C1 segment of cervical spinal cord (tissue), 14 donors: ENCODE measurements at regions not wholly inside any gene's neighbourhood (a gene's known extent, or its start where the extent isn't known, plus 50 kb on each side); places are given as distances from the start of the nearest gene placed in this dataset.
"Not testable (repeated sequence)": the region's sequence is repeated elsewhere in the genome, so short reads cannot be mapped to it uniquely, and the experiment has no call there.

ENCODE experiments used
- DNase-seq, 14 donors: peaks; one replicate each; lab custom pipeline; 2025; lab: John Stamatoyannopoulos, UW

- DNase-seq, result not testable (repeated sequence)
Measured at GRCh38 chr7:35152059-35152458, 101.8 kb downstream of the TBX20 start.

DNA sequence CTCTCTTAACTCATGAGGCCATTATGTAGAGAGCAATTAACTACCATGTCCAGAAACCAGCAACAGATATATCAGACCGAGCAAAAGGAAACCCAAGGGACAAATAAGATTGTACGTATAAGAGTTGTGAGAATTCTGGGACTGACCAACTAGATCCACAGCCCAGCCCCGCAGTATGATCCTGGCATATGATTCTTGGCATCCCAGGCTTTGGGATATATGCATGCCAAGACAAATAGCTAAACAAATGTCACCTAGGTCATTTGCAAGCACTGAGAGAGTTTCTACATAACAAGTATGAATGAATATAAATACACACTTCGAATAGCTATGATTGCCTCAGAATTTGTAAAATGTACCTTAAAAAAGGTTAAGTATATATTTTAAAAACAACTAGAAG is 105.9 kb downstream of the TBX20 start:
- DNase-seq, result peak in 1 of 14 donors; percentile 8

DNA sequence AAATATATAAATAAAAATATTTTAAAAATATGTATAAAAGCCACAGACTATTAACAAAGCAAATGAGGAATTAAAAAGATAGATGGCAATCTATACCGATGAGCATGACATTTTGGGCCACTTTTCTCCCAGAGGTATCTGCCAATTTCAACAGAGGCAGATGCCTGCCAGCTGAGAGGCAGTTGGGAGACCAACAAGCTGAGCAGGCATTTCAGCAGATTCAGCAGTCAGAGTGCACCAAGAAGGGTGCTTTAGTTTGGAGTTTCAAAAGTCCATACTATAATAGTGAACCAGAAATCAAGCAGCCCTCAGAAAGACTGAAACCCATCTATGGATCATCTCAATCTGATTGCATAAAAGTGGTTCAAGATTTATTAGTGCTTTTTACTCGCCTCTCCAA is 104.8 kb upstream of the DPY19L1 start:
- DNase-seq, result not testable (repeated sequence)

DNA sequence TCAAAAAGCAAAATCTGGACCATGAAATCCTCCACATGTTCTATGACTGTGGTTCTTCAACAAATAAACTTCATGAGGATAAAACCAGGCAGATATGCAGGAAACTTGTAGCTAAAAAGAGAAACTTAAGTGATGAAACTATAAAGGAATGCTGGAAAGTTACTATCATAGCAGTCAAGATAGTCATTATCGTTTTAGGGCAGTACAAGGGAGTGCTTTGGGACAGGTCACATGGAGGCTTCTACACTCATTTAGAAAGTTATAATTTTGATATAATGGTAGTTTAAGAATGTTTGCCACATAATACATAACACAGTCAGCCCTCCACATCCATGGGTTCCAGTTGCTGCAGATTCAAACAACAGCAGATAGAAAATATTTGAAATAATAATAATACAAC is 102.0 kb upstream of the DPY19L1 start:
- DNase-seq, result not testable (repeated sequence)

GRCh38 chr7:35133465-35133864 is 96.2 kb upstream of the DPY19L1 start:
- DNase-seq, result not testable (repeated sequence)

- DNase-seq, result not testable (repeated sequence)
Measured at GRCh38 chr7:35133011-35133410, 95.7 kb upstream of the DPY19L1 start.

- DNase-seq, result not testable (repeated sequence)
Measured at GRCh38 chr7:35128662-35129061, 91.4 kb upstream of the DPY19L1 start.

GRCh38 chr7:35118526-35118925 is 81.2 kb upstream of the DPY19L1 start:
- DNase-seq, result not testable (repeated sequence)

DNA sequence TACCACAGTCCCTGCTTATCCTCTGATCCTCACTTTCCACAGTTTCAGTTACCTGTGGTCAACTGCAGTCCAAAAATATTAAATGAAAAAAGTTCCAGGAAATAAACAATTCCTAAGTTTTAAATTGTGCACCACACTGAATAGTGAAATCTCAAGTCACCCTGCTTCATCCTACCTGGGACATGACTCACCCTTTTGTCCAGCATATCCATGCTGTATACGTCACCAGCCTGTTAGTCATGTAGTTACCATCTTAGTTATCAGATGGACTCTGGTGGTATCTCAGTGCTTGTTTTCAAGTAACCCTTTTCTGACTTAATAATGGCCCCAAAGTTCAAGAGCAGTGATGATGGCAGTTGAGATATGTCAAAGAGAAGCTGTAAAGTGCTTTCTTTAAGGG is 69.4 kb upstream of the DPY19L1 start:
- DNase-seq, result not testable (repeated sequence)

GRCh38 chr7:35105511-35105910 is 68.2 kb upstream of the DPY19L1 start:
- not testable (repeated sequence) for DNase-seq

DNA sequence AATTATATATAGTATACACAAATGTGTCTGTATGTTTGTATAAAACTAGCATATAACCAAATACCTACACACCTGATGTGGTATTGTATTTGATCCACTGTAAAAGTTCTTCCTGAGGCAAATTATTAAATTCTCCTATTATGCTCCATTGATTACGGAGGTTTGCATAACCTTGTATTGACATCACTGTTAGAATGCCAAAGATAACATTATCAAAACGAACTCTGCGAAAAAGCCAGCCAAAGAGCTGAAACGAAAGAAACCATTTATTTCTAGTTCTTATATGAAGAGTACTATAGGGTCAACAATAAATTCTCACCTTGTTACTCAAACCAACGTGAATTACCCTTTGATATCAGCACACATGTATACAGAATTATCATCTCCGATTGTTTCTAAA is 65.6 kb upstream of the DPY19L1 start:
- not testable (repeated sequence) for DNase-seq

GRCh38 chr7:35092961-35093360 is 55.7 kb upstream of the DPY19L1 start:
- DNase-seq, result not testable (repeated sequence)
